Panc1 (cell line): ENCODE measurements at regions not wholly inside any gene's neighbourhood (a gene's known extent, or its start where the extent isn't known, plus 50 kb on each side); places are given as distances from the start of the nearest gene placed in this dataset.
"Not testable (repeated sequence)": the region's sequence is repeated elsewhere in the genome, so short reads cannot be mapped to it uniquely, and the experiment has no call there.

ENCODE experiments used
- CTCF ChIP-seq: fragments of 450-650 bp; IDR thresholded peaks from 2 replicates; pipeline ENCODE4 v1.5.1; 2017; ENCODE audit warnings: mild to moderate bottlenecking
- POLR2AphosphoS5 ChIP-seq: IDR thresholded peaks from 2 replicates; pipeline ENCODE4 v1.6.1; 2012; ENCODE audit warnings: mild to moderate bottlenecking, low read depth, low read length, moderate library complexity

DNA sequence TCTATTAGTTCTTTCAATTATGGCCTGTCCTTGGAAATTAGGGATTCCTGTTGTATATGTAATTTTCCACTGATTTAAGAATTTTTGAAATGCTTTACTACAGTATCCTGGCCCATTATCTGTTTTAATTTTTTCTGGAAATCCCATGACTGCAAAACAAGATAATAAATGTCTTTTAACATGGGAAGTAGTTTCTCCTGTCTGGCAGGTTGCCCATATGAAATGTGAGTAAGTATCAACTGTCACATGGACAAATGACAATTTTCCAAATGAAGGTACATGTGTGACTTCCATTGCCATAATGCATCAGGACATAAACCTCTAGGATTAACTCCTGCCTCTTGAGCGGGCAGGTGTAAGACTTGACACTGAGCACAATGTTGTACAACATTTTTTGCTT, 71.9 kb upstream of the ZNF195 start:
- TF ChIP-seq CTCF, POLR2AphosphoS5: not testable (repeated sequence)
